HL-60 (cell line): ENCODE measurements at regions not wholly inside any gene's neighbourhood (a gene's known extent, or its start where the extent isn't known, plus 50 kb on each side); places are given as distances from the start of the nearest gene placed in this dataset.

Source experiments
- DNase-seq, 2 experiments: peaks; one replicate each; pipeline ENCODE4 v3.0.0-alpha.2; 2010 to 2020; ENCODE audit warnings: low read depth in 1 of 2, low spot score in 1 of 2
- H3K27ac ChIP-seq: fragments of 250-450 bp; sonication (Bioruptor Pico); replicated peaks from 2 replicates; pipeline ENCODE4 v1.5.1; 2020; ENCODE audit warnings: mild to moderate bottlenecking, moderate library complexity
- H3K27me3 ChIP-seq: fragments of 250-450 bp; sonication (Bioruptor Pico); 2 replicates; pipeline ENCODE4 v1.5.1; 2021; ENCODE audit warnings: mild to moderate bottlenecking, moderate library complexity; ENCODE audit not compliant: insufficient read depth, poor library complexity, severe bottlenecking
- H3K4me3 ChIP-seq: replicated peaks from 2 replicates; pipeline ENCODE4 v1.5.1; 2011; ENCODE audit warnings: mild to moderate bottlenecking, control low read depth, low read length; ENCODE audit not compliant: insufficient read depth
- CTCF ChIP-seq: IDR thresholded peaks from one replicate; pipeline ENCODE4 v1.5.1; 2011; ENCODE audit warnings: low read length, control low read depth, inconsistent platforms; ENCODE audit not compliant: insufficient read depth
- GABPA ChIP-seq: IDR thresholded peaks from 2 replicates; pipeline ENCODE4 v1.6.1; 2012; ENCODE audit warnings: low read depth
- POLR2AphosphoS5 ChIP-seq: IDR thresholded peaks from 2 replicates; pipeline ENCODE4 v1.6.1; 2012; ENCODE audit warnings: low read depth
- REST ChIP-seq: IDR thresholded peaks from 2 replicates; pipeline ENCODE4 v1.6.1; 2012; ENCODE audit warnings: low read depth; ENCODE audit not compliant: insufficient replicate concordance
- SPI1 ChIP-seq: IDR thresholded peaks from 2 replicates; pipeline ENCODE4 v1.6.1; 2012; ENCODE audit warnings: low read depth, mild to moderate bottlenecking, borderline replicate concordance

GRCh38 chr11:70760416-70761020 lies 362.2 kb downstream of the CTTN start:
- DNase-seq = no peak
- Histone ChIP-seq H3K27me3 (no peaks in the 10 kb centered on the region), H3K27ac (no peak overlapping the region), H3K4me3 (no peak overlapping the region)
- TF ChIP-seq POLR2AphosphoS5 = no peak

- H3K4me3 ChIP-seq = no peak overlapping the region
- no peak for TF ChIP-seq GABPA
- TF ChIP-seq REST = no peak
- no peak for TF ChIP-seq CTCF
- TF ChIP-seq SPI1 = no peak
These were observed 363.0 kb downstream of the CTTN start for GRCh38 chr11:70761094-70761907.

GRCh38 chr11:70761908-70762337 lies 363.6 kb downstream of the CTTN start:
- Histone ChIP-seq H3K27ac (no peak overlapping the region), H3K27me3 (no peaks in the 10 kb centered on the region), H3K4me3 (no peak overlapping the region)
- TF ChIP-seq GABPA = no peak
- TF ChIP-seq CTCF = no peak
- no peak for DNase-seq

More at GRCh38 chr11:70761094-70761907, 363.0 kb downstream of the CTTN start:
- H3K27me3 ChIP-seq = no peaks in the 10 kb centered on the region
- no peak overlapping the region for H3K27ac ChIP-seq
- DNase-seq = no peak

- TF ChIP-seq SPI1 (no peak), REST (no peak), GABPA (no peak), CTCF (no peak), POLR2AphosphoS5 (no peak)
- DNase-seq = no peak
- Histone ChIP-seq H3K27ac (no peak overlapping the region), H3K4me3 (no peak overlapping the region), H3K27me3 (no peaks in the 10 kb centered on the region)
These were observed 364.5 kb downstream of the CTTN start for GRCh38 chr11:70762810-70763209.
